NCI-H146 treated with DMSO at 0.1 percent for 48 hours (cell line): ENCODE measurements at regions not wholly inside any gene's neighbourhood (a gene's known extent, or its start where the extent isn't known, plus 50 kb on each side); places are given as distances from the start of the nearest gene placed in this dataset.
A peak's percentile ranks its signal among the peaks of the same experiment; 100 is the strongest.

Experiments
- DNase-seq: peaks from one replicate; lab custom pipeline; 2025; ENCODE audit not compliant: unreplicated experiment; lab: John Stamatoyannopoulos, UW

- peak; percentile 15 for DNase-seq
Measured at GRCh38 chr6:95352064-95352795, 225.1 kb upstream of the MANEA start.

GRCh38 chr6:95354551-95354950 is 222.8 kb upstream of the MANEA start:
- DNase-seq, result no peak

- DNase-seq, result no peak
Measured at GRCh38 chr6:95357380-95358020, 219.8 kb upstream of the MANEA start.

GRCh38 chr6:95364016-95364604 is 213.2 kb upstream of the MANEA start:
- peak; percentile 6 for DNase-seq

- DNase-seq, result no peak
Measured at GRCh38 chr6:95365454-95365853, 211.9 kb upstream of the MANEA start.

- no peak for DNase-seq
Measured at GRCh38 chr6:95366414-95366813, 210.9 kb upstream of the MANEA start.

GRCh38 chr6:95383878-95384277 is 193.5 kb upstream of the MANEA start:
- DNase-seq, result no peak

- no peak for DNase-seq
Measured at GRCh38 chr6:95384988-95385387, 192.3 kb upstream of the MANEA start.

GRCh38 chr6:95387845-95388244 is 189.5 kb upstream of the MANEA start:
- no peak for DNase-seq

- DNase-seq, result no peak
Measured at GRCh38 chr6:95404777-95405176, 172.6 kb upstream of the MANEA start.

- DNase-seq, result no peak
Measured at GRCh38 chr6:95408111-95408510, 169.2 kb upstream of the MANEA start.

- DNase-seq, result no peak
Measured at GRCh38 chr6:95410168-95410567, 167.2 kb upstream of the MANEA start.

GRCh38 chr6:95413789-95414188 is 163.5 kb upstream of the MANEA start:
- no peak for DNase-seq

GRCh38 chr6:95417856-95418255 is 159.5 kb upstream of the MANEA start:
- DNase-seq, result no peak

- DNase-seq, result no peak
Measured at GRCh38 chr6:95420792-95421191, 156.5 kb upstream of the MANEA start.

- no peak for DNase-seq
Measured at GRCh38 chr6:95423331-95423730, 154.0 kb upstream of the MANEA start.

- DNase-seq, result peak; percentile 46
Measured at GRCh38 chr6:95431637-95432228, 145.6 kb upstream of the MANEA start.

GRCh38 chr6:95439741-95440140 is 137.6 kb upstream of the MANEA start:
- DNase-seq, result no peak

- no peak for DNase-seq
Measured at GRCh38 chr6:95448208-95448607, 129.1 kb upstream of the MANEA start.

- no peak for DNase-seq
Measured at GRCh38 chr6:95469511-95469910, 107.8 kb upstream of the MANEA start.

GRCh38 chr6:95478941-95479340 is 98.4 kb upstream of the MANEA start:
- no peak for DNase-seq

GRCh38 chr6:95487817-95488216 is 89.5 kb upstream of the MANEA start:
- no peak for DNase-seq
